Activated CD8-positive, alpha-beta T cell treated with anti-CD3 and anti-CD28 coated beads for 36 hours (primary cell): ENCODE measurements at regions not wholly inside any gene's neighbourhood (a gene's known extent, or its start where the extent isn't known, plus 50 kb on each side); places are given as distances from the start of the nearest gene placed in this dataset.

Experiments used
- ATAC-seq: fragments of 200-7000 bp; cut with Tn5 transposase; one replicate; pipeline ENCODE4 v1.10.0; 2021; ENCODE audit warnings: mild to moderate bottlenecking, moderate library complexity
- CTCF ChIA-PET: fragments of 350-600 bp; sonication (Branson Sonifier 250); formaldehyde crosslinking; loops from one replicate; lab custom pipeline; 2021; ENCODE audit warnings: antibody characterized with exemption; lab: Charles Lee
- POLR2A ChIA-PET: fragments of 350-600 bp; sonication (Branson Sonifier 250); formaldehyde crosslinking; loops from one replicate; lab custom pipeline; 2021; ENCODE audit warnings: antibody characterized with exemption; lab: Charles Lee
- DNase-seq: peaks from one replicate; pipeline ENCODE4 v3.0.0-alpha.2; 2020
- H3K27ac Mint-ChIP-seq: one replicate; pipeline ENCODE4 v1.8.0; 2021; ENCODE audit warnings: mild to moderate bottlenecking, mixed read lengths
- H3K27me3 Mint-ChIP-seq: one replicate; pipeline ENCODE4 v1.8.0; 2021; ENCODE audit warnings: mixed read lengths
- H3K36me3 Mint-ChIP-seq: one replicate; pipeline ENCODE4 v1.8.0; 2021; ENCODE audit warnings: low read depth, mixed read lengths
- H3K4me1 Mint-ChIP-seq: one replicate; pipeline ENCODE4 v1.8.0; 2021; ENCODE audit warnings: low read depth, mixed read lengths
- H3K4me3 Mint-ChIP-seq: one replicate; pipeline ENCODE4 v1.8.0; 2021; ENCODE audit warnings: mild to moderate bottlenecking, moderate library complexity, mixed read lengths
- H3K9me3 Mint-ChIP-seq: one replicate; pipeline ENCODE4 v1.8.0; 2021; ENCODE audit warnings: mixed read lengths
- CTCF ChIP-seq: fragments of 200-600 bp; IDR thresholded peaks from one replicate; pipeline ENCODE4 v1.8.0; 2022; ENCODE audit warnings: antibody characterized with exemption, mild to moderate bottlenecking
- intact Hi-C: fragments of 100-400 bp; cut with micrococcal nuclease; formaldehyde crosslinking; loops from one replicate; pipeline ENCODE4 v1.10.0; 2022

GRCh38 chr13:36612230-36612629 is 61.6 kb upstream of the SERTM1 start:
- Mint-ChIP-seq H3K9me3 (no peaks in the 10 kb centered on the region), H3K4me1 (no peaks in the 10 kb centered on the region), H3K4me3 (no peak overlapping the region), H3K27ac (no peak overlapping the region), H3K36me3 (no peaks in the 10 kb centered on the region), H3K27me3 (no peaks in the 10 kb centered on the region)
- no peak for TF ChIP-seq CTCF
- intact Hi-C loops, result no loop called here
- ChIA-PET POLR2A (no interaction called here), CTCF (no interaction called here)
- ATAC-seq, result no peak
- no peak for DNase-seq

- intact Hi-C loops, result no loop called here
- Mint-ChIP-seq H3K27me3 (no peaks in the 10 kb centered on the region), H3K4me1 (no peaks in the 10 kb centered on the region), H3K27ac (no peak overlapping the region), H3K9me3 (no peaks in the 10 kb centered on the region), H3K4me3 (no peak overlapping the region), H3K36me3 (no peaks in the 10 kb centered on the region)
- ChIA-PET CTCF (no interaction called here), POLR2A (no interaction called here)
- TF ChIP-seq CTCF, result no peak
- DNase-seq (no peak), ATAC-seq (no peak)
These were observed 57.1 kb upstream of the SERTM1 start for GRCh38 chr13:36616706-36617105.

DNA sequence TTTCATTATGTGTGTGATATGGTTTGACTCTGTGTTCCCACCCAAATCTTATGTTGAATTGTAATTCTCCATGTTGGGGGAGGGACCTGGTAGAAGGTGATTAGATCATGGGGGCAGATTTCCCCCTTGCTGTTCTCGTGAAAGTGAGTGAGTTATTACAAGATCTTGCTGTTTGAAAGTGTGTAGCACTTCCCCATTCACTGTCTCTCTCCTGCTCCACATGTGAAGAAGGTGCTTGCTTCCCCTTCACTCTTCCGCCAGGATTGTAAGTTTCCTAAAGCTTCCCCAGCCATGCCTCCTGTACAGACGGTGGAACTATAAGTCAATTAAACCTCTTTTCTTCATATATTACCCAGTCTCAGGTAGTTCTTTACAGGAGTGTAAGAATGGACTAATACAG is 54.3 kb upstream of the SERTM1 start:
- CTCF ChIA-PET, result no interaction called here
- Mint-ChIP-seq H3K27me3 (no peaks in the 10 kb centered on the region), H3K9me3 (no peaks in the 10 kb centered on the region), H3K4me1 (no peaks in the 10 kb centered on the region), H3K36me3 (no peaks in the 10 kb centered on the region), H3K27ac (no peak overlapping the region), H3K4me3 (no peak overlapping the region)
- POLR2A ChIA-PET, result no interaction called here
- DNase-seq, result no peak
- no peak for TF ChIP-seq CTCF
- no peak for ATAC-seq
- intact Hi-C loops, result no loop called here
